Kidney (tissue), 13 donors: ENCODE measurements at regions not wholly inside any gene's neighbourhood (a gene's known extent, or its start where the extent isn't known, plus 50 kb on each side); places are given as distances from the start of the nearest gene placed in this dataset.

Experiments used
- DNase-seq, 5 donors: peaks; one replicate each; pipeline ENCODE4 v3.0.0-alpha.2; 2013 to 2020
- FAIRE-seq: peaks from 2 replicates; lab custom pipeline; 2012; peaks lifted over from hg19 to GRCh38; lab: Jason Lieb, UNC
- H3K27ac ChIP-seq, 2 donors: one replicate each; pipeline ENCODE4 v1.7.0; 2013; ENCODE audit warnings: low read depth in 2 of 2, low read length in 2 of 2, inconsistent platforms in 1 of 2
- H3K27me3 ChIP-seq: one replicate; pipeline ENCODE4 v1.7.1; 2013; ENCODE audit warnings: low read length, inconsistent platforms; ENCODE audit not compliant: control insufficient read depth, insufficient read depth
- H3K36me3 ChIP-seq, 3 donors: one replicate each; pipeline versions ENCODE4 v1.7.0 to v1.7.1; 2013; ENCODE audit warnings: low read length in 3 of 3, control low read depth in 1 of 3, inconsistent platforms in 1 of 3; ENCODE audit not compliant: insufficient read depth in 3 of 3, control insufficient read depth in 2 of 3
- H3K4me1 ChIP-seq, 3 donors: one replicate each; pipeline versions ENCODE4 v1.7.0 to v1.7.1; 2013; ENCODE audit warnings: low read length in 3 of 3, inconsistent platforms in 1 of 3, low read depth in 1 of 3; ENCODE audit not compliant: control insufficient read depth in 2 of 3, insufficient read depth in 2 of 3
- H3K4me3 ChIP-seq, 3 donors: one replicate each; pipeline versions ENCODE4 v1.7.0 to v1.8.1; 2013; ENCODE audit warnings: low read length in 3 of 3, control low read depth in 1 of 3, inconsistent platforms in 1 of 3
- H3K9ac ChIP-seq, 3 donors: one replicate each; pipeline versions ENCODE4 v1.7.0 to v1.7.1; 2013; ENCODE audit warnings: low read length in 3 of 3, control low read depth in 1 of 3, inconsistent platforms in 1 of 3
- H3K9me3 ChIP-seq, 3 donors: one replicate each; pipeline versions ENCODE4 v1.7.0 to v1.7.1; 2013; ENCODE audit warnings: low read length in 3 of 3, control low read depth in 1 of 3, inconsistent platforms in 1 of 3; ENCODE audit not compliant: control insufficient read depth in 2 of 3, insufficient read depth in 1 of 3
- intact Hi-C: fragments of 100-400 bp; cut with DNase I; formaldehyde crosslinking; loops from one replicate; pipeline ENCODE4 v1.11.1; 2022
- TF ChIP-seq, protein P1 (sequence below): IDR thresholded peaks from 3 replicates; pipeline ENCODE4 v1.5.1; 2012; ENCODE audit warnings: mild to moderate bottlenecking, moderate library complexity, borderline replicate concordance; ENCODE audit not compliant: insufficient read depth; ENCODE audit errors: extremely low read depth
- donor health status: control.
- donor health status: control.
- donor health status: control.
- donor health status: control.
- donor health status: control.
- donor health status: DM: yes; HTN: yes; CAD: no.
- donor health status: Normal renal cell carcinoma (clear cell type).

DNA sequence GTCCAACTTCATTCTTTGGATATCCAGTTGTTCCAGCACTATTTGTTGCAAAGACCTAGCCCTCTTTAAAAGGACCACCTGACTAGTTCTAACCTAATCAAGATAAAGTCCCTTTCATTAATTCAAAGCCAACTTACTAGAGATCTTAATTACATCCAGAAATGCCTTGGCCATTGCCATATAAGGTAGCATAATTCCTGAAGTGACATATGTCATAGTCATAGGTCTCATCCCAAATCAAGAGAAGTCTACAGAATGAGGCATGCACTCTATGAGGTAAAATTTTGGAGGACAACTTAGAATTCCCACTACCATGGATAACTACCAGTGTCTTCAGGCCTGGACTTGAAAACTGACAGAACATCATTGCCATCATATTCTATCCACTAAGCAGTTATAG lies 420.4 kb upstream of the ID4 start:
- Histone ChIP-seq H3K27ac (no peak overlapping the region), H3K9me3 (peaks cover 0 to 5% (median 0%) of the 10 kb centered on the region in 3 donors), H3K36me3 (no peaks in the 10 kb centered on the region), H3K4me1 (no peaks in the 10 kb centered on the region), H3K27me3 (no peaks in the 10 kb centered on the region), H3K4me3 (no peak overlapping the region), H3K9ac (no peak overlapping the region)
- no peak for DNase-seq
- TF ChIP-seq, protein P1, sequence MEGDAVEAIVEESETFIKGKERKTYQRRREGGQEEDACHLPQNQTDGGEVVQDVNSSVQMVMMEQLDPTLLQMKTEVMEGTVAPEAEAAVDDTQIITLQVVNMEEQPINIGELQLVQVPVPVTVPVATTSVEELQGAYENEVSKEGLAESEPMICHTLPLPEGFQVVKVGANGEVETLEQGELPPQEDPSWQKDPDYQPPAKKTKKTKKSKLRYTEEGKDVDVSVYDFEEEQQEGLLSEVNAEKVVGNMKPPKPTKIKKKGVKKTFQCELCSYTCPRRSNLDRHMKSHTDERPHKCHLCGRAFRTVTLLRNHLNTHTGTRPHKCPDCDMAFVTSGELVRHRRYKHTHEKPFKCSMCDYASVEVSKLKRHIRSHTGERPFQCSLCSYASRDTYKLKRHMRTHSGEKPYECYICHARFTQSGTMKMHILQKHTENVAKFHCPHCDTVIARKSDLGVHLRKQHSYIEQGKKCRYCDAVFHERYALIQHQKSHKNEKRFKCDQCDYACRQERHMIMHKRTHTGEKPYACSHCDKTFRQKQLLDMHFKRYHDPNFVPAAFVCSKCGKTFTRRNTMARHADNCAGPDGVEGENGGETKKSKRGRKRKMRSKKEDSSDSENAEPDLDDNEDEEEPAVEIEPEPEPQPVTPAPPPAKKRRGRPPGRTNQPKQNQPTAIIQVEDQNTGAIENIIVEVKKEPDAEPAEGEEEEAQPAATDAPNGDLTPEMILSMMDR = no peak
- FAIRE-seq = no peak
- intact Hi-C loops = no loop called here

DNA sequence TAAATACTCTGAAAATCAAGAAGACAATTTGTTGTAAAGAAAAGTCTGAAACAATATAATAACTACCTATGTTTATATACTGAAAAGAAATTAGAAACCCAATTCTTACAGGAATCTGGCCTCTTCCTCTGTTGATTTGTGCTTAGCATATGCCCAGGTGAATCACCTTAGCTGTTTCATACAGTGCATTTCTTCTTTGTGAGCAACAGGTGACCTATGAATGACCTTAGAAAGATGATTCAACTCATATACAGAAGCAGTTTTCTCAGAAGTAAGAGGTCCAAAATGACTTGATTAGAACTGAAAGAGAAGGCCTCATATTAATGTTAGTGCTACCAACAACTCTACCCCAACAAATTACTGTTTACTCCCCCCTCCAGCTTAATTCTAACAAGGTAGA lies 419.5 kb upstream of the ID4 start:
- peaks cover 0 to 5% (median 0%) of the 10 kb centered on the region in 3 donors for H3K9me3 ChIP-seq
- H3K27me3 ChIP-seq = no peaks in the 10 kb centered on the region
- FAIRE-seq (no peak), DNase-seq (no peak)
- H3K4me3 ChIP-seq = no peak overlapping the region
- H3K36me3 ChIP-seq = no peaks in the 10 kb centered on the region
- H3K27ac ChIP-seq = no peak overlapping the region
- TF ChIP-seq, protein P1 = no peak
- H3K9ac ChIP-seq = no peak overlapping the region
- intact Hi-C loops = no loop called here
- H3K4me1 ChIP-seq = no peaks in the 10 kb centered on the region

DNA sequence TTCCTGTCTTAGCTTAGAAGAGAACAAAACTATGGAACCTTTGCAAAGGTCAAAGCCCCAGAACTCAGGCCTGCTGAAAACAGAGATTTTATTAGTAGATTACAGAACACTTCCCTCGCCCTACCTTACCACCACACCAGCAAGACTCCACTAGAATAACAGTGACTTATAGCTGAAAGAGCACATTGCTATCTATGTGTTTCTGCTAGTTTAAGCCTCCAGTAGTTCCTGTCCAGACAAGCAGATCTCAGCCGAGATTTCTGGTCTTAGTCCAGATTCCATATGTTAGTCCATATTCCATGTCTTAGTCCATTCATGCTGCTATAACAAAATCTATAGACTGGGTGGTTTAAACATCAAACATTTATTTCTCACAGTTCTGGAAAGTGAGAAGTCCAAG lies 412.3 kb upstream of the ID4 start:
- no peak for FAIRE-seq
- no peak for DNase-seq
- H3K27ac ChIP-seq = no peak overlapping the region
- intact Hi-C loops = no loop called here
- no peaks in the 10 kb centered on the region for H3K27me3 ChIP-seq
- TF ChIP-seq, protein P1 = no peak
- H3K4me1 ChIP-seq = no peaks in the 10 kb centered on the region
- H3K36me3 ChIP-seq = no peaks in the 10 kb centered on the region
- H3K9ac ChIP-seq = no peak overlapping the region
- no peaks in the 10 kb centered on the region for H3K9me3 ChIP-seq
- H3K4me3 ChIP-seq = no peak overlapping the region

DNA sequence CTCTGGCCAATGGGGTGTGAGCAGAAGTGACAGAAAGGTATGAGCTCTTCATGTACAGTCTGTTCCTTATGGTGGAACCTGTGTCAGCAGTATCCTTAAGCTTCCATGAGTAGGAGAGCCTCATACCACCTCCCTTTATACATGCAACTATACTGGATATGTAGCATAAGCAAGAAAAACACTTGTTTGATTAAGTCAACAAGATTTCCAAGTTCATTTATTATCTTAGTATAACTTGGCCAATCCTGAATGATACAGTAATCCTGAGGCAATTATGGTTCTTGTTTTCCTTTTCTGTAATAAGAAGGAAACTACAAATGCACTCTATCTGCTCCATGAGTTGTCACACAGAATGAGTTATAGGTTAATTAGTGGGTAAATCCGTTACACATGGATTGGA lies 409.6 kb upstream of the ID4 start:
- H3K4me1 ChIP-seq = no peaks in the 10 kb centered on the region
- no peak for FAIRE-seq
- DNase-seq = no peak
- intact Hi-C loops = no loop called here
- H3K27ac ChIP-seq = no peak overlapping the region
- H3K9me3 ChIP-seq = no peaks in the 10 kb centered on the region
- H3K36me3 ChIP-seq = no peaks in the 10 kb centered on the region
- TF ChIP-seq, protein P1 = no peak
- H3K4me3 ChIP-seq = no peak overlapping the region
- H3K9ac ChIP-seq = no peak overlapping the region
- no peaks in the 10 kb centered on the region for H3K27me3 ChIP-seq
